NCI-H2171 treated with DMSO at 0.1 percent for 48 hours (cell line): ENCODE measurements at regions not wholly inside any gene's neighbourhood (a gene's known extent, or its start where the extent isn't known, plus 50 kb on each side); places are given as distances from the start of the nearest gene placed in this dataset.
"Not testable (repeated sequence)": the region's sequence is repeated elsewhere in the genome, so short reads cannot be mapped to it uniquely, and the experiment has no call there.

ENCODE experiments used
- DNase-seq: peaks from one replicate; lab custom pipeline; 2025; lab: John Stamatoyannopoulos, UW

DNA sequence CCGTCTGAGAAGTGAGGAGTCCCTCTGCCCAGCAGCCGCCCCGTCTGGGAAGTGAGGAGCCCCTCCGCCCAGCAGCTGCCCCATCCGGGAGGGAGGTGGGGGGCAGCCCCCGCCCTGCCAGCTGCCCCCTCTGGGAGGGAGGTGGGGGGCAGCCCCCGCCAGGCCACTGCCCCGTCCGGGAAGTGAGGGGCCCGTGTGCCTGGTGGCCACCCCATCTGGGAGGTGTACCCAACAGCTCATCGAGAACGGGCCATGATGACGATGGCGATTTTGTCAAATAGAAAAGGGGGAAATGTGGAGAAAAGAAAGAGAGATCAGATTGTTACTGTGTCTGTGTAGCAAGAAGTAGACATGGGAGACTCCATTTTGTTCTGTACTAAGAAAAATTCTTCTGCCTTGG, 208.8 kb downstream of the KDM5D start:
- not testable (repeated sequence) for DNase-seq

DNA sequence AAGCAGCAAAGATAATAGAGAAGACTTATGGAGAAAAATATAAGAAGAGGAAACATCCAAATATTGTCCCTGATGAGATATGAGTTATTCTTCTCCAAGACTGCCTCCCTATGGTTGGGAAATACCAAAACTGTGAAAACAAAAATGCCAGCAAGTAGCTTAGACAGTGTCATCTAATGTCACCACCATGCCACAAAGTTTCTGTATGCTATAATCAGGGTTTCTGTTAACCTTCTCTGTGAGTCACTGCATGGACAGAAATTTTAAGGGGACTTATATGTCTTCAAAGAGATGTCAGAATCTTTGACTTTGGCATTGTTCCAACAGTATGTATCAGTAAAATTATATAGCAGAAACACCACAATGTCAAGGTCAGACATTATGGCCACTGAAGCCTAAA, 222.6 kb downstream of the KDM5D start:
- DNase-seq, result no peak

DNA sequence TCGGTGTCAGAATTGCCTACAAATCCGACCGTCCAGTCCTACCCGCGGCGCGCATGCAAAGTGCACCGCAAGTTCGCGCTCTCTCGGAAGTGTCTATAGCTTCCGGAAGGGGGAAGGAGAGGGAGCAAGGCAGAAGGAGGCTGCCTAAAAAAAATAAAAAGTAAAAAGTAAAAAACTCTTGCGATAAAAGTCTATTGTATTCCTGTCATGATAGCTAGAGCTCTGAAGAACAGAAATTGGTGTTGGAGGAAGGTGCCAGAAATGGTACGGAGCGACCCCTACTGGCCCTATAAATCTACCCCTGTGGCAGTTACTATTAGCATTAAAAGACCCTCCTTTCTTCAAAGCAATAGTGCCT, 241.5 kb downstream of the KDM5D start:
- DNase-seq, result no peak

DNA sequence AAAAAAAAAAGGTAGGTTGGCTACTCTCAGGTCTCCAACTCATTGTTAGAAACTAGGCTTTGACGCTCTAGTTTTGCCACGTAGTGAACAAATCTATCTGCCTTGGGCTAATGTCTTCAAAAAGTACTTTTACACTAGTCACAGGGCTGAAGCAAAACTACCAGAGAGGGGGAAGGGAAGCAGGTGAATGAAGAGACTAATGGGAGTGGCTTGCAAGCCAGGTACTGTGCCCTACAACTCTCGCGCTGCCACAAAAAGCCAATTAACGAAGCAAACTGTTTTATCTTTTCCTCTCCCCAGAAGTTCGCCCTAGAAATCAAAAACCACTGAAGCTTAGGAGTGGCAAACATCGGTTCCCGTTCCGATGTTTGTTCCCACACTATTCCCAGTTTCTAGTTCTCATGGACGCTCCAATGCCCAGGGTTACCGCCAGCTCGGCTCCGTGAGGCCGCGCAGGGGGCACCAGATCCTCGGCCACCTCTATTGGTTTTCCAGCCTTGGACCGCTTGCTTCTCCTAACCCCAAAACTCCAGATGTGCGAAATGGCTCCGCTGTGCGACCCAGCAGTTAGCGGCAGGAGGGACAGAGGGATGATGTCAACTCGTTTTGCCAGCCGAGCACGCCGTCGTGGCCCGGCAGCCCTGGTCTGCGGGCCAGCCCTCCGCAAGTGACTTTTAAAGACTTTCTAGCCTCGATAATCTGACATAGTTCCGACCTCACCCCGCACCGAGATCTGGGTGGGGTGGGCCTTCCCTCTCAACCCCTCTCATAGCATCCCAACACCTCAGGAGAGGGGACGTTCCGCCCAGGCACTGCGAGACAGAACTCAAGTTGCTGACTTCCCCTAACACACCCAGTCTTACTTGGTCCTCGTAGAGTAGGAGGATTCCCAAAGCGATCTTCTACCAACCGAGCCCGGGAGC, 242.1 kb downstream of the KDM5D start:
- no peak for DNase-seq

- DNase-seq, result no peak
Observed at GRCh38 chrY:19498556-19498955, 246.0 kb downstream of the KDM5D start.

DNA sequence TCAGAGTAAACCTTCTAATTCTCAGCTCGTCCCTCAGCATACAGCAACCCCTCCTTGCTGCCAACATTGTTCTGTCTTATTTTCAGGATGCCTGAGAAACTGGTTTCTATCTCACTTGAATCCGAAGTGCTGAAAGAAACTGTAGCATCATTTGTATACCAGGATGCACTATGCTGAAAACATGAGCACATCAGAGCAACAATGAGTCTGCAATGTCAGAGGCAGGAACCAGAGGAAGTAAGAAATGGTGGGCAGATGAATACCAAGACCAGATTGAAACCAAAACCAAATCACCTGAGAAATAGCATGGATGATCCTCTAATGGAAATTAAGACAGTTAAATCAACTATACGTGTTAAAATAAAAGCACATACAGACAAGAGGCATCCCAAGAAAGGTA, 257.0 kb downstream of the KDM5D start:
- DNase-seq, result no peak

DNA sequence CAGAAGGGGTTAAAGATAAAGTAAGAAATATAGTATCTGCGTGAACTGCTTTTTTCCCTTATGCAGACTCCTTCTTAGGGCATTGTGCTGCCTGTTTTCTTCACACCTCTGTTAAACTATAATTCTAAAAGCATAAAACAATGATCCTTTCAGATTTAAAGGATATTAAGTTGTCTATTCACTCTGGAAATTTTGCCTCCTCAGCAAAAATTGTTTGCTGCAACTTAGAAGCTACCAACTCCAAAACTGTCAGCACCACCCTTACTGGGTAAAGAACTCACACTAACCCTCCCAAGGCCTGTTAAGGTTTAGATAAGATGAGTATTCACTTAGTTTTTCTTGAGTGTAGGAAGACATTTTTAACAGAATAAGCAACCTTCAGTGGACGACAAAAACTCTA, 259.5 kb downstream of the KDM5D start:
- DNase-seq, result no peak

DNA sequence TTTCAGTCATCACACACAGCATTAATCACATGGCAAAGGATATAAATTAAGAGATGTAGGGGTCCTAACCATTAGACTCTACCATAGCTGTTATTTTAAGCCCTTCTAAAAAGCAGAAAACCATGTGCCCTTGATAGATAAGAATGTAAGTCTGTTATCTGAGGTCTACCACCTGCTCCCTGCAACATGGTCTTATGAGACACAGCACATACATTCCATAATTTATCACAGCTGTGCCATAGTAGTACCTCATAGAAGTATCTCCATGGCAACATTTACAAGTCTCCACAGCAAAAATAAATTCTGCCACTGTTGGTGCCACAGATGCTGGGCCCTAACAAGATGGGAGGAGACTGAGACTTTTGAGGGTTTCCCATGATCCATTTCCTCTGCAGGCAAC, 265.4 kb downstream of the KDM5D start:
- DNase-seq, result no peak

GRCh38 chrY:19477959-19478358, 266.6 kb downstream of the KDM5D start:
- no peak for DNase-seq

DNA sequence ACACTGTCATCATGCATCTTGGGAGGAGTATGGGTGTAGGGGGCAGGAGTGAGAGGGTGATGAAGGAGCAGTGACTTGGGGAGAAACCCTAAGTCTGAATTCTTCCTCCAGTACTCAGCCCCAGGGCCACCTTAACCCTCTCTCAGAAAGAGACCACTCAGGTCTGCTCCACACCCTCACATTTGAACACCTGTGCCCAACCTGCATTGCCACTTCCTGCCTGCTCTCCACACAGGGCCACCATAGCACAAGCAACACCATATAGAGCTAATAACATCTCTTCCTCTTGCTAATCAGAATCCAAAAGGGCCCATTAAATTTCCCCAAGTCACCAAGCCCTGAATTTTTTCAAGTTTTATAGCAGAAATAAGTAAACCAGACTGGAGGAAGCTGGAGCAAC, 278.7 kb downstream of the KDM5D start:
- no peak for DNase-seq

- DNase-seq, result no peak
Observed at GRCh38 chrY:19456855-19457448, 287.6 kb downstream of the KDM5D start.

- peak; percentile 34 for DNase-seq
Observed at GRCh38 chrY:19433059-19433458, 311.5 kb downstream of the KDM5D start.

DNA sequence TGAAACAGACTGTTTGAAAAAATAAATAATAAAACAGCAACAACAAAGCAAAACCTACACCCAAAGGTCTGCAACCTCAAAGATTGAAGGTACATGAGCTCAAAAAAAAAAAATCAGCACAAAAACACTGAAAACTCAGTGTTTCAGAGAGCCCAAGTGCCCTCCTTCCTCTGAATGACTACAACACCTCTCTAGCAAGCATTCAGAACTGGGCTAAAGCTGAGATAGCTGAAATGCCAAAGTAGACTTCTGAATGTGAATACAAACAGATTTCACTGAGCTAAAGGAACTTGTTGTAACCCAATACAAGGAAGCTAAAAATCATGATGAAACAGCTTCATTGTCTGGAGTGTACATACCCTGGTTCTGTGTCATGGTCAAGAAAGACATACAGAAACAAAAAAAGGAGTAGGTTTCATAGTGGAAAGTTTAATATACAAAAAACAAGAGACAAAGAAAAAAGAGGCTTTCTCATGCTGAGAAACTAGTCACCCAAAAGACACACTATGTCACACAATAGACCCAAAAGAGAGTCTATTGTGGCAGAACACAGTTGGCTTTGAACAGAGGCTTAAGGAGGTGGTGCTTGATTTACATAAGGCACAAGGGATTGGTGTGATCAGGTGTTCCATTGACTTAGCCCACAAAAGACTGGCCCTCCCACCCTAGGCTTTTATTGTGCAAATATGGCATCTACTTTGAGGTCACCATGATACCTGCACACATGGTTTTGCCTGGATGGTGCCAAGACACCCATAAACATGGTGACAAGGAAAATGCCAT, 316.6 kb downstream of the KDM5D start:
- no peak for DNase-seq

DNA sequence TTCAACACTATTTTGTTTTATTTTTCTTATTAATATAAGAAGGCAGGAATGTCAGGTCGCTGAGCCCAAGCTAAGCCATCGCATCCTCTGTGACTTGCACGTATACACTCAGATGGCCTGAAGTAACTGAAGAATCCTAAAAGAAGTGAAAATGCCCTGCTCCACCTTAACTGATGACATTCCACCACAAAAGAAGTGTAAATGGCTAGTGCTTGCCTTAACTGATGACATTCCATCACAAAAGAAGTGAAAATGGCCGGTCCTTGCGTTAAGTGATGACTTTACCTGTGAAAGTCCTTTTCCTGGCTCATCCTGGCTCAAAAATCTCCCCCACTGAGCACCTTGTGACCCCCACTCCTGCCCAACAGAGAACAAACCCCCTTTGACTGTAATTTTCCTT, 317.3 kb downstream of the KDM5D start:
- not testable (repeated sequence) for DNase-seq

DNA sequence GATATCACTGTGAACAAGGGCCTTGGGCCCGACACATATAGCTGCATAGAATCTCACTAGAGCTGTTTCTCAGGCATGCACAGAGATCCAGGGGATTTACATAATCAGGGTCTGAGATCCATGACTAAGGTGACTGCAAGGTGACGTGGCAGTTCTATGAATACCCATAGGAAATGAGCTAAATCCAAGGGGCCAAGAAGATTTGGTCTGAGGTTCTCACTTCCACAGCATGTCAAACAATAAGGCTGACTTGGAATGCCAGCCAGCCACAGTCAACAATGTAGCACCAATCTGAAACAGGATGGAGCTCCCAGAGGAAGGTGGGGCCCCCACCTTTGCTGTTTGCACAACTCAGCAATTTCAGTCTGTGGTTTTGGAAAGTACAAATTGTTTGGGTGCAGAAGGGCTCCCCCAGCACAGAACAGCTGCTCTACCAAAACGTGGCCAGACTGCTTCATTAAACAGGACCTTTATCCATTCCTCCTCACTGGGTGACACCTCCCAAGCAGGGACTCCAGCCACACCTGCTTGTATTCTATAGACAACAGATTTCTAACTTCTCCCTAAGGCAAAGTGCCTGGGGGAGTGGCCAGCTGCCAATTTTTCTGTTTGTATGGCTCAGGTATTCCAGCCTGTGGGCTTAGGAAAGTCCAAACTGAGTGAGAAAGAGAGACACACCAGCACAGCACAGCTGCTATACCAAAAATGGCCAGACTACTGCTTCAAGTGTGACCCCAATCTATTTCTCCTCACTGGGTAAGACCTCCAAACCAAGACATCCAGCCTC, 333.4 kb downstream of the KDM5D start:
- DNase-seq, result no peak

GRCh38 chrY:19406246-19406645, 338.3 kb downstream of the KDM5D start:
- DNase-seq, result no peak

GRCh38 chrY:19405598-19405997, 338.9 kb downstream of the KDM5D start:
- no peak for DNase-seq

- DNase-seq, result no peak
Observed at GRCh38 chrY:19392876-19393275, 351.6 kb downstream of the KDM5D start.

DNA sequence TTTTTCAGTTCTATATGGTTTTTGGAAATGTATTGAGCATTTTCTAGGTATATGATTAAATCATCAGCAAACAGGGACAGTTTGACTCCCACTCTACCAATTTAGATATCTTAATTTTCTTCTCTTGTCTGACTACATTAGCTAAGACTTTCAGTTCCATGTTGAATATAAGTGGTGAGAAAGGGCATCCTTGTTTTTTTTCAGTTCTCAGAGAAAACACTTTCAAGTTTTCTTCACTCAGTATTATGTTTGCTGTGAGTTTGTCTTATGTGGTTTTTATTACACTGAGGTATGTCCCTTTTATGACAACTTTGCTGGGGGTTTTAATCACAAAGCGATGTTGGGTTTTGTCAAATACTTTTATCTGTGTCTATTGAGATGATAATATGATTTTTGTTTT, 352.6 kb downstream of the KDM5D start:
- no peak for DNase-seq

DNA sequence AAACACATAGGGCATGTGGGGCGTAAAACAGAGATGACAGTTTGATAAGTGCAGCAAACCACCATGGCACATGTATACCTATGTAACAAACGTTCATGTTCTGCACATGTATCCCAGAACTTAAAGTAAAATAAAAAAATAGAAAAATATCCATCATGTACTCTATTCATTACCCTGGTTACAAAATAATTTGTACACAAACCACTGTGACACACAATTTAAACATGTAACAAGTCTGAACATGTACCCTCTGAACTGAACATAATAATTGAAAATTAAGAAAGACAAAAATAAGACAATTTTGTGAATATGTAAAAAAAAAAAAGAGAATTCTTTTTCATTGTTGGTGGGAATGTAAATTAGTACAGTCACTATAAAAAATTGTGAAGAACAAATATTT, 379.2 kb downstream of the KDM5D start:
- DNase-seq, result no peak

DNA sequence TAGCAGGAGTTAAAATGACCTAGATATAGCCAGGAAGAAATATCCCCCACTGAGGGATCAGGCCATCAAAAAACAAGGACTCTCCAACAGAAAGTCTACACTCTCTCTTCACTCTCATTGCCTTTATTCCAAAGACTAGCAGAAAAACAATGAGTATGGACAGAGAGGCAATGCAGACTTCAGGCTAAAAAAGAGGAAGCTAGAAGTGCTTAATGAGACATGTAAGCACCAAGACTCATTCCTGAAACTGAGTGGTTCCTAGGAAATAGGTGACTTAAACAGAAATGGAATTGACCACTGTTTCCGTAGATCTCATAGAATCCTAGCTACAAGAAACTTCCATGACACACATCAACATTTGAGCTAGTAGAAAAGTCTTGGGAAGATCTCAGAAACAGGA, 387.3 kb downstream of the KDM5D start:
- DNase-seq, result no peak

DNA sequence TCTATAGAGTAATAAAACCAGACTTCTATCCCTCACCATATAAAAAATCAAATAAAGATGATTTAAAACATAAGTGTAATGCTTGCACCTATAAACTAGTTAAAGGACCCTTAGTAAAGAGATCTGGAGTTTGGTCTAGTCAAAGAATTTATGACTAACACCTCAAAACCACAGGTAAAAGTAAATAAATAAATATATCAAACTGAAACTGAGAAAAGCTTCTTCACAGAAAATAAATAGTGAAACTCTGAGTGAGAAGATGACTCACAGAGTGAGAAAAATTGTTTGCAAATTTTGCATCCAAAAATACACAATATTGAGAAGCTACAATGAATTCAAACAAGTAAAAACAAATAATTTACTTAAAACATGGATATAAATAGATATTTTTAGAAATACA, 387.8 kb downstream of the KDM5D start:
- no peak for DNase-seq
